A549 (cell line): ENCODE measurements at regions not wholly inside any gene's neighbourhood (a gene's known extent, or its start where the extent isn't known, plus 50 kb on each side); places are given as distances from the start of the nearest gene placed in this dataset.

ENCODE experiments used
- ATAC-seq, 2 experiments: fragments of 200-7000 bp in 1 of 2; fragments of >200 bp in 1 of 2; cut with Nextera tagmentation in 1 of 2; cut with Tn5 transposase in 1 of 2; 3 replicates each; pipeline versions ENCODE4 v1.8.0 to v1.9.1; 2018 to 2020; ENCODE audit warnings: mild to moderate bottlenecking in 1 of 2, moderate library complexity in 1 of 2
- CTCF ChIA-PET: fragments of 300-600 bp; sonication (Branson Sonifier 250); formaldehyde crosslinking; extraction: SDS; loops from one replicate; lab custom pipeline; 2021; ENCODE audit warnings: antibody characterized with exemption, inconsistent platforms; lab: Yijun Ruan, JAX
- POLR2A ChIA-PET: fragments of 350-600 bp; formaldehyde crosslinking; extraction: SDS; loops from one replicate; lab custom pipeline; 2021; ENCODE audit warnings: antibody characterized with exemption, inconsistent platforms; lab: Yijun Ruan, JAX
- DNase-seq, 2 experiments: peaks; one replicate each; pipeline versions ENCODE4 v3.0.0 to v3.0.0-alpha.2; 2011 to 2016; ENCODE audit warnings: low read depth in 1 of 2, low spot score in 1 of 2
- FAIRE-seq: peaks from 2 replicates; lab custom pipeline; 2011; peaks lifted over from hg19 to GRCh38; lab: Jason Lieb, UNC
- H3K27ac ChIP-seq, 2 experiments: fragments of >200 bp; sonication (Bioruptor Twin); formaldehyde crosslinking; 3 replicates each; pipeline ENCODE4 v1.5.1; 2016 to 2017
- H3K4me1 ChIP-seq: fragments of >200 bp; sonication (Bioruptor Twin); formaldehyde crosslinking; 3 replicates; pipeline ENCODE4 v1.6.1; 2016
- H3K4me2 ChIP-seq: fragments of >200 bp; sonication (Bioruptor Twin); formaldehyde crosslinking; 3 replicates; pipeline ENCODE4 v1.6.1; 2016
- H3K4me3 ChIP-seq: fragments of >200 bp; sonication (Bioruptor Twin); formaldehyde crosslinking; 3 replicates; pipeline ENCODE4 v1.5.1; 2016
- H3K9me3 ChIP-seq: fragments of >200 bp; sonication (Bioruptor Twin); formaldehyde crosslinking; 3 replicates; pipeline ENCODE4 v1.6.1; 2016
- CBX2 ChIP-seq: fragments of 200-600 bp; sonication (generic); IDR thresholded peaks from 2 replicates; pipeline ENCODE4 v1.6.1; 2016; ENCODE audit warnings: low read depth, mild to moderate bottlenecking, borderline replicate concordance
- CEBPB ChIP-seq, 2 experiments: fragments of >200 bp in 1 of 2; sonication (Bioruptor Twin) in 1 of 2; formaldehyde crosslinking in 1 of 2; IDR thresholded peaks; 2 replicates each; pipeline ENCODE4 v1.6.1; 2012 to 2016
- CHD4 ChIP-seq: fragments of 200-600 bp; sonication (generic); IDR thresholded peaks from 2 replicates; pipeline ENCODE4 v1.6.1; 2016; ENCODE audit warnings: antibody characterized with exemption, mild to moderate bottlenecking, borderline replicate concordance
- E2F6 ChIP-seq: IDR thresholded peaks from 2 replicates; pipeline ENCODE4 v1.6.1; 2012; ENCODE audit warnings: low read depth, borderline replicate concordance
- FOSL2 ChIP-seq, 2 experiments: fragments of 450-650 bp in 1 of 2; fragments of >200 bp in 1 of 2; sonication (Bioruptor Twin) in 1 of 2; formaldehyde crosslinking; IDR thresholded peaks; 2 replicates each; pipeline versions ENCODE4 v1.5.0 to v1.6.1; 2016 to 2020; ENCODE audit warnings: mild to moderate bottlenecking in 1 of 2, moderate library complexity in 1 of 2
- HEYL ChIP-seq: fragments of 250-450 bp; sonication (Bioruptor Pico); IDR thresholded peaks from 2 replicates; pipeline ENCODE4 v1.8.0; 2021; ENCODE audit warnings: mild to moderate bottlenecking, moderate library complexity
- HOXA7 ChIP-seq: fragments of 250-450 bp; sonication (Bioruptor Pico); IDR thresholded peaks from 2 replicates; pipeline ENCODE4 v1.5.0; 2020; ENCODE audit warnings: mild to moderate bottlenecking, moderate library complexity
- HOXB13 ChIP-seq: fragments of 250-450 bp; sonication (Bioruptor Pico); IDR thresholded peaks from 2 replicates; pipeline ENCODE4 v1.5.0; 2020; ENCODE audit warnings: low read depth, mild to moderate bottlenecking, moderate library complexity
- JUN ChIP-seq, 2 experiments: fragments of >200 bp; sonication (Bioruptor Twin); formaldehyde crosslinking; IDR thresholded peaks; 2 replicates in 1 of 2; 3 replicates in 1 of 2; pipeline ENCODE4 v1.6.1; 2016 to 2017
- KDM1A ChIP-seq: fragments of 200-600 bp; sonication (generic); IDR thresholded peaks from 2 replicates; pipeline ENCODE4 v1.6.1; 2016; ENCODE audit warnings: low read depth, mild to moderate bottlenecking
- MAFK ChIP-seq: fragments of 450-650 bp; IDR thresholded peaks from 2 replicates; pipeline ENCODE4 v1.6.1; 2014; ENCODE audit not compliant: partially characterized antibody
- MAZ ChIP-seq: fragments of 150-350 bp; IDR thresholded peaks from 2 replicates; pipeline ENCODE4 v1.6.1; 2014; ENCODE audit warnings: antibody characterized with exemption, low read depth, low read length, borderline replicate concordance
- RAD21 ChIP-seq, 2 experiments: fragments of >200 bp in 1 of 2; sonication (Bioruptor Twin) in 1 of 2; formaldehyde crosslinking in 1 of 2; IDR thresholded peaks in 1 of 2; conservative IDR thresholded peaks in 1 of 2; 2 replicates in 1 of 2; 3 replicates in 1 of 2; pipeline ENCODE4 v1.6.1; 2012 to 2018; ENCODE audit warnings: inconsistent platforms in 1 of 2
- RCOR1 ChIP-seq: fragments of 150-350 bp; IDR thresholded peaks from 2 replicates; pipeline ENCODE4 v1.6.1; 2014; ENCODE audit warnings: antibody characterized with exemption, low read length, low read depth
- RFX5 ChIP-seq: fragments of 450-650 bp; IDR thresholded peaks from 2 replicates; pipeline ENCODE4 v1.7.1; 2014; ENCODE audit warnings: antibody characterized with exemption, mild to moderate bottlenecking, moderate library complexity
- RNF2 ChIP-seq: fragments of 200-600 bp; sonication (generic); IDR thresholded peaks from 2 replicates; pipeline ENCODE4 v1.6.1; 2016; ENCODE audit warnings: low read depth, mild to moderate bottlenecking, antibody characterized with exemption, moderate library complexity, borderline replicate concordance
- TFCP2L1 ChIP-seq: fragments of 250-450 bp; sonication (Bioruptor Pico); IDR thresholded peaks from 2 replicates; pipeline ENCODE4 v1.5.0; 2021; ENCODE audit warnings: mild to moderate bottlenecking
- ZNF302 ChIP-seq: fragments of 250-450 bp; sonication (Bioruptor Pico); IDR thresholded peaks from 2 replicates; pipeline ENCODE4 v1.9.0; 2021; ENCODE audit warnings: inconsistent platforms, mild to moderate bottlenecking, moderate library complexity
- WGBS: methylation state at CpG from one replicate; pipeline ENCODE4 v1.1.6; 2017; ENCODE audit errors: missing lambda C conversion rate; 5-methylcytosine and 5-hydroxymethylcytosine counted together
- TF ChIP-seq, protein P1 (sequence below): fragments of >200 bp; sonication (Bioruptor Twin); formaldehyde crosslinking; IDR thresholded peaks from 3 replicates; pipeline ENCODE4 v1.6.1; 2016

DNA sequence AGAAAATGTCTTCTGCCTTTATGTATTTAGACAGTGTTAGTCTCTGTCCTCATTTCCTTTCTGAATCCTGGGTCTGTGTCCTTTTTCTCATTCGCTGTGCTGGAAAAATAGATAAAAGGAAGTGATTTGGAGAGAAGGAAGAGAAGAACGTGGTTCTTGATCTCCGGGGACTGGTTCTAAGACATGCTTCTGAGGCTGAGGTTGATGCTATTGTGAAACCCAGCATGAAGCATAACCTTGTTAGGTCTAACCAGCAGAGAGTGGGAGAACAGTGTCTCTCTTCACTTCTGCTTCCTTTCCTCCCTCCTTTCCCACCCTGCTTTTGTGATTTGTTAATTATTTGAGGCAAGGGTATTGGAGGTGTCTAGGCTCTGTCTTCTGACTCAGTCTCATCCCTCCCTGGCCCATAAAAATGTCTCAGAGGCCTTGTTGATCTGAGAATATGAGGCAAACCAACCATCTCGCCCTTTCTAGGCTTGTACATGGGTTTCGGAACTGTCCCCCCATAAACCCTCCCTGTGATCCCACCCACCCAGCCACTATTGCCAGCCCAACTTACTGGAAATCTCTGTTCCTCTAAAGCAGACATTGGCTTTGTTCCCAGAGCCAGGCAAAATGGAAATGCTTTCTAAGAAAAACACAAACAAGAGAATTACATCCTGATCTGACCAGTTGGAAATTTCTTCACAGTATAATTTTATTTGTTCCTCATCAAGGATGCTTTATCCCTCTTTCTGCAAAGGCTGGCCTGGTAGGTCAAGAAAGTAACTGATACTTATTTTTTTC, 360.6 kb upstream of the TNP1 start:
- H3K27ac ChIP-seq = no peak overlapping the region
- ATAC-seq (no peak), FAIRE-seq (no peak), DNase-seq (no peak)
- H3K9me3 ChIP-seq = no peaks in the 10 kb centered on the region
- no peak overlapping the region for H3K4me3 ChIP-seq
- CTCF ChIA-PET = interaction anchor here (0.6 to 1.0 kb wide), 2 partner anchors 16 to 67 kb away, joined by 3 read pairs; no protein-coding TSS in a partner anchor
- peaks cover 6% of the 10 kb centered on the region; the same call in 1 of the 3 replicates for H3K4me1 ChIP-seq
- H3K4me2 ChIP-seq = no peak overlapping the region
- TF ChIP-seq CEBPB (IDR thresholded peaks at IDR 0.05) = no peak
- TF ChIP-seq FOSL2 (IDR thresholded peaks at IDR 0.05) = no peak
- no peak for TF ChIP-seq FOSL2 (CRISPR knock-in tag; IDR thresholded peaks at IDR 0.05)
- TF ChIP-seq CHD4 = no peak
- TF ChIP-seq TFCP2L1 (CRISPR knock-in tag) = no peak
- no peak for TF ChIP-seq KDM1A
- no peak for TF ChIP-seq ZNF302 (CRISPR knock-in tag)
- TF ChIP-seq HOXA7 (CRISPR knock-in tag) = no peak
- TF ChIP-seq RNF2 = no peak
- TF ChIP-seq RAD21 (conservative IDR thresholded peaks at IDR 0.05 in 1 of 2, IDR thresholded peaks at IDR 0.05 in 1 of 2) = no peak
- no peak for TF ChIP-seq JUN (IDR thresholded peaks at IDR 0.05)
- no peak for TF ChIP-seq RFX5
- TF ChIP-seq CBX2 = no peak
- TF ChIP-seq MAZ = no peak
- TF ChIP-seq HEYL (CRISPR knock-in tag) = no peak
- no peak for TF ChIP-seq MAFK
- no peak for TF ChIP-seq HOXB13
- TF ChIP-seq E2F6 = no peak
- TF ChIP-seq, protein P1, sequence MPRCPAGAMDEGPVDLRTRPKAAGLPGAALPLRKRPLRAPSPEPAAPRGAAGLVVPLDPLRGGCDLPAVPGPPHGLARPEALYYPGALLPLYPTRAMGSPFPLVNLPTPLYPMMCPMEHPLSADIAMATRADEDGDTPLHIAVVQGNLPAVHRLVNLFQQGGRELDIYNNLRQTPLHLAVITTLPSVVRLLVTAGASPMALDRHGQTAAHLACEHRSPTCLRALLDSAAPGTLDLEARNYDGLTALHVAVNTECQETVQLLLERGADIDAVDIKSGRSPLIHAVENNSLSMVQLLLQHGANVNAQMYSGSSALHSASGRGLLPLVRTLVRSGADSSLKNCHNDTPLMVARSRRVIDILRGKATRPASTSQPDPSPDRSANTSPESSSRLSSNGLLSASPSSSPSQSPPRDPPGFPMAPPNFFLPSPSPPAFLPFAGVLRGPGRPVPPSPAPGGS = no peak
- no peak for TF ChIP-seq RCOR1
- TF ChIP-seq, all 56 proteins: peak for 0
- 60% methylated on average over 5 of the region's 5 CpGs for WGBS
- POLR2A ChIA-PET = no interaction called here

- no peak overlapping the region for H3K4me2 ChIP-seq
- ATAC-seq = no peak
- H3K4me3 ChIP-seq = no peak overlapping the region
- CTCF ChIA-PET = interaction anchor here (1.0 kb wide), 1 partner anchor 17 kb away, joined by 3 read pairs; no protein-coding TSS in a partner anchor
- no peak for DNase-seq
- no peak overlapping the region for H3K27ac ChIP-seq
- H3K9me3 ChIP-seq = no peaks in the 10 kb centered on the region
- TF ChIP-seq HEYL (CRISPR knock-in tag) (no peak), TFCP2L1 (CRISPR knock-in tag) (no peak)
- no peak for FAIRE-seq
- H3K4me1 ChIP-seq = peaks cover 6% of the 10 kb centered on the region; the same call in 1 of the 3 replicates
- 30% methylated on average over 2 of the region's 2 CpGs for WGBS
- POLR2A ChIA-PET = no interaction called here
These were observed 359.3 kb upstream of the TNP1 start for GRCh38 chr2:217219164-217219520.
